ENCODE measurements at regions not wholly inside any gene's neighbourhood (a gene's known extent, or its start where the extent isn't known, plus 50 kb on each side); places are given as distances from the start of the nearest gene placed in this dataset.
A peak's percentile ranks its signal among the peaks of the same experiment; 100 is the strongest.

DNA sequence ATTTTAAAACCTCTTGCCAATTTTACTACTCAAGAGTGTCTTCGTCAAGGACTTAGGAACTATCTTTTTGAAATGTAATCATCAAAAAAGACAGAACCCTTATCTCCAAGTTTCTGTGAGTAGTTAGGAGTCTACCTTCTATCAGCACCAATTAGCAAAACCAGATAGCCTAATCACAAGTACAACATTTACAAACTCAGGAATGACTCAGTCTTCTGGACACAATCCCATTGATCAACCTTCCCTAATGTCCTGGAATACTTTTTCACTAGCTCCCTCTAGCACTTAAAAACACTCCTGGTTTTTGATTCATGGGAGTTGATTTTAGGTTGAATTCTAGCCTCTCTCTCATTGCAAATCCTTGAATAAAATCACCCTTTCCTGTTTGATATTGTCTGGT lies 680.7 kb downstream of the PRR16 start:
- Histone ChIP-seq H3K27me3 (ENCODE audit: insufficient read depth, low read length) (no peaks in the 10 kb centered on the region), H3K4me1 (ENCODE audit: insufficient read depth, low read length) (no peaks in the 10 kb centered on the region), H4K20me1 (ENCODE audit: insufficient read depth, low read length) (no peaks in the 10 kb centered on the region), H3K79me2 (ENCODE audit: insufficient read depth, low read length) (no peaks in the 10 kb centered on the region), H2AFZ (ENCODE audit: low read length) (no peak overlapping the region), H3K9me3 (ENCODE audit: low read depth, low read length) (no peaks in the 10 kb centered on the region), H3K36me3 (ENCODE audit: insufficient read depth, low read length) (no peaks in the 10 kb centered on the region), H3K4me2 (ENCODE audit: insufficient read depth, low read length) (no peak overlapping the region), H3K4me3 (ENCODE audit: insufficient read depth, low read length) (no peak overlapping the region), H3K27ac (ENCODE audit: low read depth, low read length) (no peak overlapping the region)
- TF ChIP-seq CTCF (IDR thresholded peaks at IDR 0.05; ENCODE audit: extremely low read depth, low read depth, low read length), result no peak
- peak; percentile 8 for DNase-seq (ENCODE audit: insufficient read length, low spot score, missing footprints)

DNA sequence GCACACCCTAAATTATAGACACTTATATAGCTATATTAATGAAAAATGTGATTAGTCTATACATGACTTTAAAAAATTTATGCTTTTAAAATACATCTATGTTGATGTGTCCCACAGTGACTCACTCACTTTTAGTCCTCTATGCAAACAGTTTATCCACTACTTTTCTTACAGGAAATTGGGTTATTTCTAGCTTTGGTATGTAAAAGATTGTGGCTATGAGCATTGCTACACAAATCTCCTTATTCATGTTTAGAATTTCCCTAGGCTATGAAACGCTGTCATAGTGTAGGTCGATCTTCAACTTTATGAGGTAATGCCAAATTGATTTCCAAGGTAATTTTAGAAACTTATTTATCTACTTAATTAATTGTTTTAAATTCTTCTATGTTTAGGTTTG lies 687.4 kb downstream of the PRR16 start:
- no peak for TF ChIP-seq CTCF (IDR thresholded peaks at IDR 0.05; ENCODE audit: extremely low read depth, low read depth, low read length)
- DNase-seq (ENCODE audit: insufficient read length, low spot score, missing footprints), result no peak
- Histone ChIP-seq H4K20me1 (ENCODE audit: insufficient read depth, low read length) (no peaks in the 10 kb centered on the region), H3K79me2 (ENCODE audit: insufficient read depth, low read length) (no peaks in the 10 kb centered on the region), H3K27ac (ENCODE audit: low read depth, low read length) (no peak overlapping the region), H3K9me3 (ENCODE audit: low read depth, low read length) (no peaks in the 10 kb centered on the region), H2AFZ (ENCODE audit: low read length) (no peak overlapping the region), H3K4me1 (ENCODE audit: insufficient read depth, low read length) (no peaks in the 10 kb centered on the region), H3K4me3 (ENCODE audit: insufficient read depth, low read length) (no peak overlapping the region), H3K27me3 (ENCODE audit: insufficient read depth, low read length) (no peaks in the 10 kb centered on the region), H3K4me2 (ENCODE audit: insufficient read depth, low read length) (no peak overlapping the region), H3K36me3 (ENCODE audit: insufficient read depth, low read length) (no peaks in the 10 kb centered on the region)

DNA sequence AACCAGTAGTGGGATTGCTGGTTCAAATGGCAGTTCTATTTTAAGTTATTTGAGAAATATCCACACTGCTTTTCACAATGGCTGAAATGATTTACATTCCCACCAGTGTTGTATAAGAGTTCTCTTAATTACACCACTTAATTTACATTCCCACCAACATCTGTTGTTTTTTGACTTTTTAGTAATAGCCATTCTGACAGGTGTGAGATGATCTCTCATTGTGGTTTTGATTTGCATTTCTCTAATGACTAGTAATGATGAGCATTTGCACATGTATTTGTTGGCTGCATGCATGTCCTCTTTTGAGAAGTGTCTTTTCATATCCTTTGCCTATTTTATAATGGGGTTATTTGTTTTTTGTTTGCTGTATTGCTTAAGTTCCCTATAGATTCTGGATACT lies 688.3 kb downstream of the PRR16 start:
- H3K4me1 ChIP-seq (ENCODE audit: insufficient read depth, low read length), result no peaks in the 10 kb centered on the region
- no peak for TF ChIP-seq CTCF (IDR thresholded peaks at IDR 0.05; ENCODE audit: extremely low read depth, low read depth, low read length)
- no peaks in the 10 kb centered on the region for H3K27me3 ChIP-seq (ENCODE audit: insufficient read depth, low read length)
- no peak overlapping the region for H3K27ac ChIP-seq (ENCODE audit: low read depth, low read length)
- H2AFZ ChIP-seq (ENCODE audit: low read length), result no peak overlapping the region
- no peak overlapping the region for H3K4me3 ChIP-seq (ENCODE audit: insufficient read depth, low read length)
- H3K79me2 ChIP-seq (ENCODE audit: insufficient read depth, low read length), result no peaks in the 10 kb centered on the region
- no peaks in the 10 kb centered on the region for H4K20me1 ChIP-seq (ENCODE audit: insufficient read depth, low read length)
- DNase-seq (ENCODE audit: insufficient read length, low spot score, missing footprints), result no peak
- no peaks in the 10 kb centered on the region for H3K36me3 ChIP-seq (ENCODE audit: insufficient read depth, low read length)
- H3K4me2 ChIP-seq (ENCODE audit: insufficient read depth, low read length), result no peak overlapping the region
- no peaks in the 10 kb centered on the region for H3K9me3 ChIP-seq (ENCODE audit: low read depth, low read length)

- no peaks in the 10 kb centered on the region for H4K20me1 ChIP-seq (ENCODE audit: insufficient read depth, low read length)
- H3K36me3 ChIP-seq (ENCODE audit: insufficient read depth, low read length), result no peaks in the 10 kb centered on the region
- no peak overlapping the region for H2AFZ ChIP-seq (ENCODE audit: low read length)
- H3K4me2 ChIP-seq (ENCODE audit: insufficient read depth, low read length), result no peak overlapping the region
- no peaks in the 10 kb centered on the region for H3K79me2 ChIP-seq (ENCODE audit: insufficient read depth, low read length)
- H3K4me3 ChIP-seq (ENCODE audit: insufficient read depth, low read length), result no peak overlapping the region
- H3K27ac ChIP-seq (ENCODE audit: low read depth, low read length), result no peak overlapping the region
- no peak for DNase-seq (ENCODE audit: insufficient read length, low spot score, missing footprints)
- no peaks in the 10 kb centered on the region for H3K27me3 ChIP-seq (ENCODE audit: insufficient read depth, low read length)
- H3K9me3 ChIP-seq (ENCODE audit: low read depth, low read length), result no peaks in the 10 kb centered on the region
- no peaks in the 10 kb centered on the region for H3K4me1 ChIP-seq (ENCODE audit: insufficient read depth, low read length)
- TF ChIP-seq CTCF (IDR thresholded peaks at IDR 0.05; ENCODE audit: extremely low read depth, low read depth, low read length), result no peak
These were observed 692.5 kb downstream of the PRR16 start for GRCh38 chr5:121156565-121156964.

All from osteoblast (primary cell).